Stimulated activated memory B cell treated with anti-CD40 and anti-IgM and Interleukin-4, amounts not matched to agents 10 μg/mL and 1 μg/mL and 100 μg/mL, for 72 hours (primary cell): ENCODE measurements at regions not wholly inside any gene's neighbourhood (a gene's known extent, or its start where the extent isn't known, plus 50 kb on each side); places are given as distances from the start of the nearest gene placed in this dataset.
"Not testable (repeated sequence)": the region's sequence is repeated elsewhere in the genome, so short reads cannot be mapped to it uniquely, and the experiment has no call there.

Experiments used
- ATAC-seq: fragments of 150-1000 bp; cut with Tn5 transposase; 2 replicates; pipeline ENCODE4 v1.10.0; 2021
- H3K27ac Mint-ChIP-seq: one replicate; pipeline ENCODE4 v1.8.0; 2022; ENCODE audit warnings: mild to moderate bottlenecking, mixed read lengths
- H3K27me3 Mint-ChIP-seq: one replicate; pipeline ENCODE4 v1.8.0; 2022; ENCODE audit warnings: mixed read lengths
- H3K36me3 Mint-ChIP-seq: one replicate; pipeline ENCODE4 v1.8.0; 2022; ENCODE audit warnings: mixed read lengths
- H3K4me1 Mint-ChIP-seq: one replicate; pipeline ENCODE4 v1.8.0; 2022; ENCODE audit warnings: mixed read lengths
- H3K4me3 Mint-ChIP-seq: one replicate; pipeline ENCODE4 v1.8.0; 2022; ENCODE audit warnings: mild to moderate bottlenecking, moderate library complexity, mixed read lengths
- H3K9me3 Mint-ChIP-seq: one replicate; pipeline ENCODE4 v1.8.0; 2022; ENCODE audit warnings: mixed read lengths

- no peak overlapping the region for H3K27ac Mint-ChIP-seq
Measured at GRCh38 chr5:107025712-107026497, 644.8 kb downstream of the EFNA5 start.

GRCh38 chr5:107023732-107024131 is 647.0 kb downstream of the EFNA5 start:
- H3K27ac Mint-ChIP-seq, result no peak overlapping the region
- H3K27me3 Mint-ChIP-seq, result no peaks in the 10 kb centered on the region
- H3K4me3 Mint-ChIP-seq, result no peak overlapping the region
- ATAC-seq, result no peak
- no peaks in the 10 kb centered on the region for H3K4me1 Mint-ChIP-seq
- H3K36me3 Mint-ChIP-seq, result no peaks in the 10 kb centered on the region
- no peaks in the 10 kb centered on the region for H3K9me3 Mint-ChIP-seq

More at GRCh38 chr5:107025712-107026497, 644.8 kb downstream of the EFNA5 start:
- Mint-ChIP-seq H3K4me3 (no peak overlapping the region), H3K36me3 (no peaks in the 10 kb centered on the region), H3K4me1 (no peaks in the 10 kb centered on the region), H3K9me3 (no peaks in the 10 kb centered on the region), H3K27me3 (no peaks in the 10 kb centered on the region)
- no peak for ATAC-seq

GRCh38 chr5:107021575-107021974 is 649.2 kb downstream of the EFNA5 start:
- Mint-ChIP-seq H3K27ac (no peak overlapping the region), H3K4me1 (no peaks in the 10 kb centered on the region), H3K9me3 (peaks cover 3% of the 10 kb centered on the region)

GRCh38 chr5:107020626-107021025 is 650.1 kb downstream of the EFNA5 start:
- no peaks in the 10 kb centered on the region for H3K4me1 Mint-ChIP-seq

More at GRCh38 chr5:107021575-107021974, 649.2 kb downstream of the EFNA5 start:
- H3K27me3 Mint-ChIP-seq, result no peaks in the 10 kb centered on the region
- no peaks in the 10 kb centered on the region for H3K36me3 Mint-ChIP-seq
- ATAC-seq, result no peak
- no peak overlapping the region for H3K4me3 Mint-ChIP-seq

GRCh38 chr5:107017616-107018015 is 653.1 kb downstream of the EFNA5 start:
- no peak overlapping the region for H3K4me3 Mint-ChIP-seq
- no peaks in the 10 kb centered on the region for H3K36me3 Mint-ChIP-seq
- H3K27me3 Mint-ChIP-seq, result no peaks in the 10 kb centered on the region
- H3K9me3 Mint-ChIP-seq, result peaks cover 3% of the 10 kb centered on the region
- H3K4me1 Mint-ChIP-seq, result no peaks in the 10 kb centered on the region
- no peak overlapping the region for H3K27ac Mint-ChIP-seq
- no peak for ATAC-seq

More at GRCh38 chr5:107020626-107021025, 650.1 kb downstream of the EFNA5 start:
- Mint-ChIP-seq H3K27ac (no peak overlapping the region), H3K36me3 (no peaks in the 10 kb centered on the region), H3K4me3 (no peak overlapping the region), H3K9me3 (peaks cover 3% of the 10 kb centered on the region), H3K27me3 (no peaks in the 10 kb centered on the region)
- no peak for ATAC-seq

- Mint-ChIP-seq H3K4me3 (no peak overlapping the region), H3K9me3 (no peaks in the 10 kb centered on the region), H3K4me1 (no peaks in the 10 kb centered on the region), H3K27ac (no peak overlapping the region), H3K36me3 (no peaks in the 10 kb centered on the region), H3K27me3 (no peaks in the 10 kb centered on the region)
- no peak for ATAC-seq
Measured at GRCh38 chr5:107012371-107012770, 658.4 kb downstream of the EFNA5 start.

- H3K36me3 Mint-ChIP-seq, result no peaks in the 10 kb centered on the region
- ATAC-seq, result no peak
Measured at GRCh38 chr5:107011605-107012004, 659.1 kb downstream of the EFNA5 start.

GRCh38 chr5:107010060-107010459 is 660.7 kb downstream of the EFNA5 start:
- H3K27me3 Mint-ChIP-seq, result no peaks in the 10 kb centered on the region
- no peaks in the 10 kb centered on the region for H3K9me3 Mint-ChIP-seq
- H3K4me1 Mint-ChIP-seq, result no peaks in the 10 kb centered on the region
- H3K27ac Mint-ChIP-seq, result no peak overlapping the region
- H3K36me3 Mint-ChIP-seq, result no peaks in the 10 kb centered on the region
- H3K4me3 Mint-ChIP-seq, result no peak overlapping the region
- no peak for ATAC-seq

More at GRCh38 chr5:107011605-107012004, 659.1 kb downstream of the EFNA5 start:
- Mint-ChIP-seq H3K4me1 (no peaks in the 10 kb centered on the region), H3K27me3 (no peaks in the 10 kb centered on the region), H3K4me3 (no peak overlapping the region), H3K27ac (no peak overlapping the region), H3K9me3 (no peaks in the 10 kb centered on the region)

- no peak overlapping the region for H3K4me3 Mint-ChIP-seq
- no peak for ATAC-seq
- H3K9me3 Mint-ChIP-seq, result no peaks in the 10 kb centered on the region
- H3K27ac Mint-ChIP-seq, result no peak overlapping the region
- H3K36me3 Mint-ChIP-seq, result no peaks in the 10 kb centered on the region
- H3K27me3 Mint-ChIP-seq, result no peaks in the 10 kb centered on the region
- H3K4me1 Mint-ChIP-seq, result no peaks in the 10 kb centered on the region
Measured at GRCh38 chr5:107005653-107006052, 665.1 kb downstream of the EFNA5 start.

- H3K4me3 Mint-ChIP-seq, result no peak overlapping the region
- no peak overlapping the region for H3K27ac Mint-ChIP-seq
- no peaks in the 10 kb centered on the region for H3K4me1 Mint-ChIP-seq
- no peaks in the 10 kb centered on the region for H3K27me3 Mint-ChIP-seq
- H3K9me3 Mint-ChIP-seq, result no peaks in the 10 kb centered on the region
- no peak for ATAC-seq
- H3K36me3 Mint-ChIP-seq, result no peaks in the 10 kb centered on the region
Measured at GRCh38 chr5:107005161-107005560, 665.6 kb downstream of the EFNA5 start.

- H3K4me1 Mint-ChIP-seq, result no peaks in the 10 kb centered on the region
- no peak overlapping the region for H3K4me3 Mint-ChIP-seq
- no peaks in the 10 kb centered on the region for H3K36me3 Mint-ChIP-seq
- no peak for ATAC-seq
- peaks cover 9% of the 10 kb centered on the region for H3K9me3 Mint-ChIP-seq
- no peak overlapping the region for H3K27ac Mint-ChIP-seq
- H3K27me3 Mint-ChIP-seq, result no peaks in the 10 kb centered on the region
Measured at GRCh38 chr5:107002115-107002514, 668.6 kb downstream of the EFNA5 start.

- not testable (repeated sequence) for H3K4me3 Mint-ChIP-seq, H3K36me3 Mint-ChIP-seq, H3K27ac Mint-ChIP-seq, H3K27me3 Mint-ChIP-seq, H3K4me1 Mint-ChIP-seq, ATAC-seq
- H3K9me3 Mint-ChIP-seq, result peaks cover 12% of the 10 kb centered on the region
Measured at GRCh38 chr5:106999506-106999905, 671.2 kb downstream of the EFNA5 start.

- no peak overlapping the region for H3K4me3 Mint-ChIP-seq
- no peaks in the 10 kb centered on the region for H3K27me3 Mint-ChIP-seq
- H3K9me3 Mint-ChIP-seq, result peaks cover 5% of the 10 kb centered on the region
- no peak overlapping the region for H3K27ac Mint-ChIP-seq
- H3K4me1 Mint-ChIP-seq, result no peaks in the 10 kb centered on the region
- ATAC-seq, result no peak
- H3K36me3 Mint-ChIP-seq, result no peaks in the 10 kb centered on the region
Measured at GRCh38 chr5:106986006-106986405, 684.7 kb downstream of the EFNA5 start.

GRCh38 chr5:106985174-106985573 is 685.6 kb downstream of the EFNA5 start:
- H3K4me3 Mint-ChIP-seq, result no peak overlapping the region
- H3K9me3 Mint-ChIP-seq, result peaks cover 5% of the 10 kb centered on the region
- no peak for ATAC-seq
- H3K4me1 Mint-ChIP-seq, result no peaks in the 10 kb centered on the region
- H3K36me3 Mint-ChIP-seq, result no peaks in the 10 kb centered on the region
- no peaks in the 10 kb centered on the region for H3K27me3 Mint-ChIP-seq
- H3K27ac Mint-ChIP-seq, result no peak overlapping the region

GRCh38 chr5:106979178-106979577 is 691.6 kb downstream of the EFNA5 start:
- H3K9me3 Mint-ChIP-seq, H3K27me3 Mint-ChIP-seq, ATAC-seq, H3K4me1 Mint-ChIP-seq, H3K27ac Mint-ChIP-seq, H3K36me3 Mint-ChIP-seq, H3K4me3 Mint-ChIP-seq: not testable (repeated sequence)

- ATAC-seq, H3K36me3 Mint-ChIP-seq, H3K27me3 Mint-ChIP-seq, H3K9me3 Mint-ChIP-seq, H3K27ac Mint-ChIP-seq, H3K4me3 Mint-ChIP-seq, H3K4me1 Mint-ChIP-seq: not testable (repeated sequence)
Measured at GRCh38 chr5:106978582-106979165, 692.1 kb downstream of the EFNA5 start.
